ENCODE measurements at regions not wholly inside any gene's neighbourhood (a gene's known extent, or its start where the extent isn't known, plus 50 kb on each side); places are given as distances from the start of the nearest gene placed in this dataset.

- TF ChIP-seq ZUFSP (CRISPR knock-in tag; IDR thresholded peaks at IDR 0.05; ENCODE audit: borderline replicate concordance) (no peak), HDAC6 (IDR thresholded peaks at IDR 0.05; ENCODE audit: low read depth, low read length) (no peak), NR2F6 (IDR thresholded peaks at IDR 0.05) (peak; percentile 75), NR2F6 (CRISPR knock-in tag; IDR thresholded peaks at IDR 0.05) (peak; percentile 68), MXI1 (IDR thresholded peaks at IDR 0.05; ENCODE audit: borderline replicate concordance, low read depth, low read length) (no peak), TIGD3 (CRISPR knock-in tag; IDR thresholded peaks at IDR 0.05; ENCODE audit: borderline replicate concordance) (no peak), ZNF326 (CRISPR knock-in tag; IDR thresholded peaks at IDR 0.05; ENCODE audit: borderline replicate concordance) (no peak), ETS1 (CRISPR knock-in tag; IDR thresholded peaks at IDR 0.05) (no peak), SETDB1 (CRISPR knock-in tag; IDR thresholded peaks at IDR 0.05; ENCODE audit: borderline replicate concordance) (no peak), ARID5B (CRISPR knock-in tag; IDR thresholded peaks at IDR 0.05) (0 out of 2 replicates have a peak, but pooled peaks have one; percentile 36), ZKSCAN8 (CRISPR knock-in tag; IDR thresholded peaks at IDR 0.05; ENCODE audit: borderline replicate concordance) (no peak), ZKSCAN1 (IDR thresholded peaks at IDR 0.05; ENCODE audit: low read length) (no peak), ZNF18 (CRISPR knock-in tag; IDR thresholded peaks at IDR 0.05; ENCODE audit: insufficient replicate concordance) (no peak), ZNF879 (CRISPR knock-in tag; IDR thresholded peaks at IDR 0.05) (no peak), POLR2AphosphoS5 (IDR thresholded peaks at IDR 0.05; ENCODE audit: low read depth, low read length) (no peak), ZNF775 (CRISPR knock-in tag; IDR thresholded peaks at IDR 0.05; ENCODE audit: borderline replicate concordance) (no peak), HNRNPUL1 (IDR thresholded peaks at IDR 0.05; ENCODE audit: low read depth, low read length) (no peak)
Measured at GRCh38 chr13:64073203-64073602, 2657.6 kb upstream of the PCDH20 start (continued).
